ENCODE measurements at regions not wholly inside any gene's neighbourhood (a gene's known extent, or its start where the extent isn't known, plus 50 kb on each side); places are given as distances from the start of the nearest gene placed in this dataset.

- Histone ChIP-seq H3K4me1 (ENCODE audit: control insufficient read depth in 1 of 2, insufficient read depth in 2 of 2, low read length in 2 of 2) (no peaks in the 10 kb centered on the region), H4K20me1 (ENCODE audit: insufficient read depth) (no peaks in the 10 kb centered on the region), H3K9ac (ENCODE audit: low read length) (no peak overlapping the region), H2AFZ (ENCODE audit: low read depth, low read length, poor library complexity, severe bottlenecking) (no peak overlapping the region), H3K4me2 (ENCODE audit: low read length) (no peak overlapping the region), H3K4me3 (replicated peaks in 1 of 2; ENCODE audit: low read depth in 1 of 2, low read length in 2 of 2) (no peak overlapping the region), H3K36me3 (ENCODE audit: control insufficient read depth in 1 of 2, insufficient read depth in 2 of 2, low read length in 2 of 2) (no peaks in the 10 kb centered on the region), H3K27ac (ENCODE audit: low read depth, low read length) (no peak overlapping the region), H3K79me2 (ENCODE audit: insufficient read depth, low read length) (no peaks in the 10 kb centered on the region), H3K27me3 (ENCODE audit: insufficient read depth, low read length) (peaks cover 35% of the 10 kb centered on the region), H3K9me2 (ENCODE audit: insufficient read depth) (no peaks in the 10 kb centered on the region), H3K9me3 (ENCODE audit: control insufficient read depth in 1 of 2, insufficient read depth in 1 of 2, low read depth in 1 of 2, low read length in 2 of 2) (no peaks in the 10 kb centered on the region)
- ChIA-PET POLR2A (no interaction called here), RAD21 (ENCODE audit: low non-redundant PET in 1 of 2, low total read pairs in 2 of 2, uncharacterized antibody in 2 of 2, unreplicated experiment in 2 of 2) (no interaction called here), CTCF (no interaction called here)
- intact Hi-C loops (cut with micrococcal nuclease), result no loop called here
- no TSS peak for BruUV-seq (replicated peaks)
- DNase-seq (ENCODE audit: low read depth, low spot score), result no peak
- ATAC-seq, result no peak
- TF ChIP-seq SRF (IDR thresholded peaks at IDR 0.05; ENCODE audit: low read depth) (no peak), CTCF (IDR thresholded peaks at IDR 0.05 in 2 of 3, conservative IDR thresholded peaks at IDR 0.05 in 1 of 3; ENCODE audit: borderline replicate concordance in 1 of 3, insufficient read depth in 1 of 3, low read depth in 2 of 3, low read length in 2 of 3) (no peak), REST (IDR thresholded peaks at IDR 0.05; ENCODE audit: low read depth) (no peak), POLR2A (IDR thresholded peaks at IDR 0.05; ENCODE audit: borderline replicate concordance, extremely low read depth, insufficient read depth, insufficient read length) (no peak)
These were observed 66.5 kb downstream of the RBFOX3 start for GRCh38 chr17:79544142-79544914.
